Heart right ventricle (tissue), 16 donors: ENCODE measurements at regions not wholly inside any gene's neighbourhood (a gene's known extent, or its start where the extent isn't known, plus 50 kb on each side); places are given as distances from the start of the nearest gene placed in this dataset.

Experiments
- ATAC-seq, 8 donors: fragments of 200-7000 bp; cut with Tn5 transposase; one replicate each; pipeline ENCODE4 v1.9.1; 2020; ENCODE audit warnings: mild to moderate bottlenecking in 8 of 8, moderate library complexity in 8 of 8, moderate number of reproducible peaks in 1 of 8
- DNase-seq, 2 donors: peaks; one replicate each; pipeline ENCODE4 v3.0.0-alpha.2; 2020
- H3K27ac ChIP-seq, 10 donors: fragments of 200-600 bp; sonication (generic) in 2 of 10; one replicate each; pipeline versions ENCODE4 v1.5.0 to v1.8.0; 2020 to 2022; ENCODE audit warnings: mild to moderate bottlenecking in 3 of 10
- H3K27me3 ChIP-seq, 7 donors: fragments of 200-600 bp; one replicate each; pipeline ENCODE4 v1.8.0; 2021 to 2022; ENCODE audit warnings: mild to moderate bottlenecking in 2 of 7
- H3K36me3 ChIP-seq, 9 donors: fragments of 200-600 bp; sonication (generic) in 1 of 9; one replicate each; pipeline versions ENCODE4 v1.5.0 to v1.8.0; 2020 to 2022; ENCODE audit warnings: mild to moderate bottlenecking in 2 of 9
- H3K4me1 ChIP-seq, 9 donors: fragments of 200-600 bp; sonication (generic) in 1 of 9; one replicate each; pipeline versions ENCODE4 v1.5.0 to v1.8.0; 2020 to 2022; ENCODE audit warnings: mild to moderate bottlenecking in 4 of 9
- H3K4me3 ChIP-seq, 10 donors: fragments of 200-600 bp; sonication (generic) in 2 of 10; one replicate each; pipeline versions ENCODE4 v1.5.0 to v1.8.0; 2020 to 2022; ENCODE audit warnings: mild to moderate bottlenecking in 7 of 10, moderate library complexity in 2 of 10
- H3K9me3 ChIP-seq, 11 donors: fragments of 200-600 bp in 10 of 11; sonication (generic) in 2 of 11; one replicate each; pipeline versions ENCODE4 v1.5.0 to v1.8.0; 2013 to 2022; ENCODE audit warnings: mild to moderate bottlenecking in 2 of 11, control low read depth in 1 of 11, moderate library complexity in 1 of 11
- CTCF ChIP-seq, 9 donors: fragments of 200-600 bp; sonication (generic) in 2 of 9; IDR thresholded peaks; one replicate each; pipeline versions ENCODE4 v1.5.0 to v1.8.0; 2021 to 2022; ENCODE audit warnings: antibody characterized with exemption in 9 of 9, mild to moderate bottlenecking in 5 of 9, moderate library complexity in 1 of 9
- WGBS, 2 donors: extraction: QIAGEN DNeasy Blood & Tissue Kit; methylation state at CpG; one replicate each; pipeline ENCODE4 v1.1.7; 2013; ENCODE audit warnings: inconsistent platforms in 1 of 2; 5-methylcytosine and 5-hydroxymethylcytosine counted together
- intact Hi-C, 10 donors: fragments of 100-400 bp; cut with DNase I; formaldehyde crosslinking; loops; one replicate each; pipeline versions ENCODE4 v1.11.1 to v1.14.2; 2022
- donor health status: Arrhythmogenic right ventricular cardiomyopathy.
- donor health status: ischemic (EF 13 %, LVEDD 7.1; RV severe dilation, severe dysfunction).
- donor health status: healthy with polysubstance abuse.
- donor health status: DM: no; HTN: yes; CAD: no.
- donor health status: DM: no; HTN: no; CAD: no.
- donor health status: ischemic (EF 25% LVEDD 6.9; RV normal size, moderate dysfunction).
- donor health status: ischemic (EF 25% LVEDD 5.7; RV mildly dilated, moderate dysfunction).
- donor health status: healthy.
- donor health status: DM: yes; HTN: yes; CAD: no.
- donor health status: Ischemic cardiomyopathy.
- donor health status: ischemic (EF 35%, LVEDD 5.7; RV mildly dilated, moderate dysfunction).
- donor health status: nonischemic (EF 11% LVEDD 7.7; RV severe dilation, severe dysfunction).
- donor health status: DM: yes; HTN: yes; CAD: no.
- donor health status: PGD.
- donor health status: ischemic (EF 29% LVEDD 5.4; RV normal size, mild dysfunction).
- donor health status: nonischemic (EF 23%, LVEDD 6.1; RV moderate dilation, normal function).

- intact Hi-C loops: no loop called here
- H3K36me3 ChIP-seq: no peaks in the 10 kb centered on the region
- H3K27me3 ChIP-seq: no peaks in the 10 kb centered on the region
- WGBS, 2 donors: 31 to 86% methylated on average over 3 of the region's 3 CpGs
- H3K4me3 ChIP-seq: no peak overlapping the region
- DNase-seq (no peak), ATAC-seq (no peak)
- TF ChIP-seq CTCF (IDR thresholded peaks at IDR 0.05): no peak
- no peak overlapping the region for H3K27ac ChIP-seq
- H3K4me1 ChIP-seq: no peaks in the 10 kb centered on the region
- H3K9me3 ChIP-seq: peaks cover 0 to 5% (median 0%) of the 10 kb centered on the region in 11 donors
Observed at GRCh38 chr5:99814321-99815063, 720.7 kb upstream of the FAM174A start.

- ATAC-seq (no peak), DNase-seq (no peak)
- intact Hi-C loops: no loop called here
- Histone ChIP-seq H3K4me1 (no peaks in the 10 kb centered on the region), H3K27ac (no peak overlapping the region), H3K9me3 (peaks cover 0 to 5% (median 0%) of the 10 kb centered on the region in 11 donors), H3K36me3 (no peaks in the 10 kb centered on the region), H3K27me3 (no peaks in the 10 kb centered on the region), H3K4me3 (no peak overlapping the region)
- 51 to 62% methylated on average over 3 of the region's 3 CpGs for WGBS, 2 donors
- TF ChIP-seq CTCF (IDR thresholded peaks at IDR 0.05): no peak
Observed at GRCh38 chr5:99808657-99809230, 726.4 kb upstream of the FAM174A start.

DNA sequence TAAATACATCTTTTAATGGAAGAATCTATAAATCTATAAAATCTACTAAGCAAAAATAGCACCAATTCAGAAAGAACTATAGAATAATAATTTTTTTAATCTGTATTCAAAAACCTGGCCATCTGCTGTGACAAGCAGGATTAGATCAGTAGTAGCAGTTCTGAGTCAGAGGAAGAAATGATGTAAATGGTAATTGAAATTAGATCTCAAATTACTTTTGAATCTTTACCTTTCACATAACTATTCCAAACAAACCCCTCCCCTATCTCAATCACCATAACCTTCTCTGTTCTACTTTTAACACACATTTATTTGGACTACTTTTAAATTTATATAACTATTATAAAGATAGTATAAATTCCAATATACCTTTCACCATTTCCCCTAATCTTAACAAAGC lies 727.8 kb upstream of the FAM174A start:
- Histone ChIP-seq H3K27me3 (no peaks in the 10 kb centered on the region), H3K4me1 (no peaks in the 10 kb centered on the region), H3K4me3 (no peak overlapping the region), H3K27ac (no peak overlapping the region), H3K36me3 (no peaks in the 10 kb centered on the region), H3K9me3 (peaks cover 0 to 5% (median 0%) of the 10 kb centered on the region in 11 donors)
- ATAC-seq: no peak
- intact Hi-C loops: no loop called here
- DNase-seq: no peak
- no peak for TF ChIP-seq CTCF (IDR thresholded peaks at IDR 0.05)

- Histone ChIP-seq H3K9me3 (peaks cover 0 to 7% (median 0%) of the 10 kb centered on the region in 11 donors), H3K36me3 (no peaks in the 10 kb centered on the region), H3K4me1 (no peaks in the 10 kb centered on the region), H3K4me3 (no peak overlapping the region), H3K27ac (no peak overlapping the region), H3K27me3 (no peaks in the 10 kb centered on the region)
- WGBS, 2 donors: 71 to 76% methylated on average over 2 of the region's 2 CpGs
- TF ChIP-seq CTCF (IDR thresholded peaks at IDR 0.05): no peak
- intact Hi-C loops: no loop called here
- no peak for DNase-seq
- no peak for ATAC-seq
Observed at GRCh38 chr5:99795031-99795430, 740.1 kb upstream of the FAM174A start.
